ENCODE measurements at regions not wholly inside any gene's neighbourhood (a gene's known extent, or its start where the extent isn't known, plus 50 kb on each side); places are given as distances from the start of the nearest gene placed in this dataset.
"Not testable (repeated sequence)": the region's sequence is repeated elsewhere in the genome, so short reads cannot be mapped to it uniquely, and the experiment has no call there.

- not testable (repeated sequence) for DNase-seq
These were observed 102.8 kb upstream of the GAS1 start for GRCh38 chr9:87049929-87050608.

- DNase-seq: no peak
These were observed 107.8 kb upstream of the GAS1 start for GRCh38 chr9:87054999-87055686.

- DNase-seq: no peak
These were observed 112.5 kb upstream of the GAS1 start for GRCh38 chr9:87059772-87060171.

GRCh38 chr9:87062746-87063145 is 115.4 kb upstream of the GAS1 start:
- DNase-seq: no peak

- DNase-seq: no peak
These were observed 115.9 kb upstream of the GAS1 start for GRCh38 chr9:87063246-87063645.

- DNase-seq: no peak
These were observed 116.6 kb upstream of the GAS1 start for GRCh38 chr9:87063871-87064270.

DNA sequence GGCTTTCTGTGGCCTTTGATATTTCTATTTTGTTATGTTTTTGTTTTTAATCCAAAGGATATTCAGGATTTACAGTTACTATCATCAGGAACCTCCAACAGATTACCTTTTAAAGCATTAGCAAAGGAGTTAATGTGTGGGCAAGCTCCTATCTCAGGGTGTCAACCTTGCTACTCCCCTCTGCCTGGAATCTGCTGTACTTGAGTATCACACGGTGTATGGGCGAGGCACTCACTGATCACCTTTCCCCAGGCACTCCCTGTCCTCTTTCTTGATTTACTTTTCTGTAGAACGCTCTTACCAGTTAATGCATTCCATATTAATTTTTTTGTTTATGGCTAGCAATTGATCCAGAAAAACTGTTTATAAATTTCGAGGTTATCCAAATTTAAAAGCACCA is 117.0 kb upstream of the GAS1 start:
- no peak for DNase-seq

DNA sequence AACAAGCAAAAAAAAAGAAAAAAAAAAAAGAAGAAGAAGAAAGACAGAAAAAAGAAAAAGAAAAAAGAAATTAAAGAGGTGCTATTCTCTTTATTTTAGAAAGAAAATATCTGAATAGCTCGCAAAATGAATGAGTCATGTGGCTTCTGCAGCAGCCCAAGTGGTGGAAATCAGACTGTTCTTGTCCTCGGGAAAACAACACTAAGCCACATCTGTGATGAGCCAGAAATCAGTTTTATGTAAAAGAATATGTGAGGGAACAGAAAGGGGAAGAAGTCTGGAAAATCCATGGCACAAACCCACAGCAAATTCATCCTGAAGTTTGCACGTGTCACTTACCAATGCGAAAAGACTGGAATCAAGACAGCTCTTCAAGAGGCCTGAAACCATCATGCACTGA is 118.7 kb upstream of the GAS1 start:
- no peak for DNase-seq

DNA sequence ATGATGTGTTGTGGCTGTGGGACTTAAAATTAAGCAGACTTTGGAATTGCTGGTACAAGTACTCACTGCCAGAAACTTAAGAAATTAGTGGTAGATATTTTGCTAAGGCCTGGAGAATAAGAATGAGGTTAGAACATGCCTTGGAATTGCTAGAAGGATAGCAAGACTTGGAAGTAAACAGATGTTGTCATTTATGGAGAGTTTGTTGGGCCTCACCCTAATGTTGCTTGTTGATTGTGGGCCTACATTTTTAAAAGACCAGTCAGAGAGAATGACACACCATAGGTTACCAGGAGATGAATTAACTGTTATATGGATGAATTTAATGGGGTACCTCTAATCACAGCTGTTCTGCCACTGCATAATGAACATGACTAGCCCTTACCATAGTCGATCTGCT is 120.1 kb upstream of the GAS1 start:
- DNase-seq: no peak

GRCh38 chr9:87068177-87068840 is 121.0 kb upstream of the GAS1 start:
- no peak for DNase-seq

- DNase-seq: no peak
These were observed 122.4 kb upstream of the GAS1 start for GRCh38 chr9:87069690-87070089.

GRCh38 chr9:87070336-87070735 is 123.0 kb upstream of the GAS1 start:
- no peak for DNase-seq

GRCh38 chr9:87071473-87071872 is 124.2 kb upstream of the GAS1 start:
- no peak for DNase-seq

DNA sequence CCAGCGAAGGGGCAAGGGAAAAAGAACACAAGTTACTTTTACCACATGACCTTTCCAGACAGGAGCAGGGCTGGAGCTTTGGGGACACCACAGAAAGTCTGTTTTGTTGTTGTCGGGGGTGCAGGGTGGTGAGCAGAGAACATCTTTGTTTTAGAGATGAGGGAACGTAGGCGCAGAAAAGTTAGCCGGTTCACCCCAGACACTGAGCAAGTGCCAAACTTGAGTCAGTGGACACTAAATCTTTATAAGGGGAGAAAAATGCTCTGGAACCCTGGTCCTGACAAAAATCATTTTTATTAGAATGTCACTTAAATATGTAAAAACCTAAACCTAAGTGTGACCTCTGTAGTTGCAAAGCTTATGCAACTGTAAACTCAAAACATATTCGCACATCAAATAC is 126.4 kb upstream of the GAS1 start:
- DNase-seq: no peak

DNA sequence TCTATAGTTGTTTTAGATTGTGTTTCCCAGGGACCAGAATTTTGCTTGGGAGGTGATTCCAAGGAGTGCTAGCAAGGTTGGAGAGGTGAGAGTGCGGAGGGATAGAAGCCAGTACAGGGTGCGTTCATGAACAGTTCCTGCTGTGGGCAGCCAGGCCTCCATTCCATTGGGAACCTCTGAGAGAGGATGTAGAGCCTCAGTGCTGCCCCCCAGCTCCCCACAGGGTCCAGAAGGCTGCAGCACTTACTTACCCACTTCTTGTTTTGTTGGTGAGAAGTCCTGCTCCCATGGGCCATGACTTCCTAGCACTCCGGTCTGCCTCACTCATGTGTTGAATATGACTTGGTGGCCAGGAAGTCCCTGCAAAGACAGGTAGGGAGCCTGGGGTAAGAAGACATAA is 128.2 kb upstream of the GAS1 start:
- no peak for DNase-seq

- no peak for DNase-seq
These were observed 129.5 kb upstream of the GAS1 start for GRCh38 chr9:87076825-87077224.

- no peak for DNase-seq
These were observed 130.7 kb upstream of the GAS1 start for GRCh38 chr9:87077986-87078385.

GRCh38 chr9:87080512-87081264 is 133.4 kb upstream of the GAS1 start:
- no peak for DNase-seq

- DNase-seq: no peak
These were observed 134.2 kb upstream of the GAS1 start for GRCh38 chr9:87081503-87081902.

DNA sequence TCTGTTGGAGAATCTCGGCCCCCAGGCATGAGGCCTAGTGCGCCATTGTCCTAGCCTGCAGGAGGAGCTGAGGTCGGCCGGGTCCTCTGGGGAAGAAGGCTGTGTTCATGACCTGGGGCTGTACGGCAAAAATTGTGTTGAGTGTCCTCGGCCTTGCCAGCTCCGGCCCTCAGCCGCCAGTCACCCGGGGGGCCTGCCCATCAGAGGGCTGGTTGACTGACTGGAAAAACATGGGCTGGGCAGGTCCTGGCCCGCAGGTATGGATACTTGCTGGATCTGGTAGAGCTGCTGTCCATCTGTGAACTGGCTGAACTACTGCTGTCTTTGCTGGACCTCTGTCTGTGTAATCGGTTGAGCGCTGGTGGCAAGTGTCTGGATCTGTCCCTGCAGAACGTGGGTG is 136.7 kb upstream of the GAS1 start:
- no peak for DNase-seq

DNA sequence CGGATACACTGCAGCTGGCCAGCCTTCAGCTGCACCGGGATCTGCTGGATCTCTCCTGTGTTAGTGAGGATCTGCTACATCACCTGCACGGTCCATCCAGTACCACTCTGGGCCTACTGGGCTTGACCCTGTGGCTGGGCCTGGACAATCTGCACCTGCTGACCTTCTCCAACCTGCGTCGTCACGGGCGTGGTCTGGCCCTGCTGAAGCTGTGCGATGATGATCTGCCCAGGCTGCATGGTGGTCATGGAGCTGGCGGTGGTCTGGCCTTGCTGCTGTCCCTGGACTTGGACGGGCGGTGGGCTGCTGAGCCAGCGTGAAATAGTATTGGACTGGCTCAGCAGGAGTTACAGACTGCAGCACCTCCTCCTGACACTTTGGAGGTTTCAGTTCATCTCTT is 137.1 kb upstream of the GAS1 start:
- DNase-seq: no peak

DNA sequence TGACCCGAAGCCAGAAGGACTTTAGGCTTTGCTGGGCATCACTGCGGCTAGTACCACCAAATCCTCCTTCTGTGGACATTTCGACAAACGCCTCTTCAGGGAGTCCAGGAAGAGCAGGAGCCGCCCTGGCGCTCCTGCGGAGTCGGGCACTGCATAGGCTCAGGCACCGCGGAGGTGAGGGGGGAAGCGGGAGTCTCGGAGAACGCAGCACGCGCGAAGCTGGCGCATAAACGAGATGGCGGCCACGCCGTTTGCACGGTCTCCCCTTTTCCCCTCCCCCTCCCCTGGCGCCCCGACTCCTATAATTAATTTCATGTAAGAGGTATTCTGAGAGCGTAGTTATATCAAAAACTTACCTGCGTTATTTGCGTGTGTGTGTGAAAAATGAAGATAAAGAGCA is 137.8 kb upstream of the GAS1 start:
- DNase-seq: no peak

GRCh38 chr9:87085521-87085920 is 138.2 kb upstream of the GAS1 start:
- DNase-seq: no peak

Data from activated CD8-positive, alpha-beta memory T cell treated with anti-CD3 and anti-CD28 coated beads for 24 hours (primary cell).